SU-DHL-6 (cell line): ENCODE measurements at regions not wholly inside any gene's neighbourhood (a gene's known extent, or its start where the extent isn't known, plus 50 kb on each side); places are given as distances from the start of the nearest gene placed in this dataset.

Source experiments
- CTCF ChIP-seq: fragments of 200-600 bp; sonication (generic); IDR thresholded peaks from one replicate; pipeline ENCODE4 v1.5.1; 2017; ENCODE audit warnings: antibody characterized with exemption, mild to moderate bottlenecking, low read length, moderate library complexity; ENCODE audit not compliant: insufficient read depth, poor library complexity, severe bottlenecking
- EZH2phosphoT487 ChIP-seq: fragments of 200-600 bp; sonication (generic), shearing (Covaris generic); conservative IDR thresholded peaks from 2 replicates; pipeline ENCODE4 v1.6.1; 2018; ENCODE audit warnings: mild to moderate bottlenecking, antibody characterized with exemption, low read length, moderate library complexity, mixed read lengths

GRCh38 chr12:20040831-20041230 is 327.5 kb upstream of the PDE3A start:
- TF ChIP-seq CTCF (no peak), EZH2phosphoT487 (no peak)
